Fibroblast of villous mesenchyme (primary cell): ENCODE measurements at regions not wholly inside any gene's neighbourhood (a gene's known extent, or its start where the extent isn't known, plus 50 kb on each side); places are given as distances from the start of the nearest gene placed in this dataset.

ENCODE experiments used
- DNase-seq: peaks from one replicate; pipeline ENCODE4 v3.0.0-alpha.2; 2010; ENCODE audit warnings: low read depth
- H3K4me3 ChIP-seq: 2 replicates; pipeline ENCODE4 v1.5.1; 2011; ENCODE audit warnings: low read depth, mild to moderate bottlenecking, low read length
- CTCF ChIP-seq: IDR thresholded peaks from 2 replicates; pipeline ENCODE4 v1.5.1; 2012; ENCODE audit warnings: low read depth, mild to moderate bottlenecking, low read length; ENCODE audit not compliant: insufficient read depth

GRCh38 chr13:85068231-85068630, 731.0 kb downstream of the SLITRK6 start:
- no peak overlapping the region for H3K4me3 ChIP-seq
- no peak for TF ChIP-seq CTCF
- DNase-seq: no peak

GRCh38 chr13:85040215-85040614, 759.0 kb downstream of the SLITRK6 start:
- TF ChIP-seq CTCF: no peak
- H3K4me3 ChIP-seq: no peak overlapping the region
- DNase-seq: no peak

GRCh38 chr13:85031771-85032170, 767.4 kb downstream of the SLITRK6 start:
- DNase-seq: no peak
- no peak overlapping the region for H3K4me3 ChIP-seq
- TF ChIP-seq CTCF: no peak

- H3K4me3 ChIP-seq: no peak overlapping the region
- TF ChIP-seq CTCF: no peak
- DNase-seq: no peak
These were observed 771.2 kb downstream of the SLITRK6 start for GRCh38 chr13:85028035-85028434.

GRCh38 chr13:85019121-85019520, 780.1 kb downstream of the SLITRK6 start:
- no peak overlapping the region for H3K4me3 ChIP-seq
- no peak for TF ChIP-seq CTCF
- DNase-seq: no peak

- DNase-seq: no peak
- TF ChIP-seq CTCF: no peak
- no peak overlapping the region for H3K4me3 ChIP-seq
These were observed 786.2 kb downstream of the SLITRK6 start for GRCh38 chr13:85013006-85013405.

- no peak for DNase-seq
- no peak for TF ChIP-seq CTCF
- H3K4me3 ChIP-seq: no peak overlapping the region
These were observed 789.8 kb downstream of the SLITRK6 start for GRCh38 chr13:85009447-85009846.
